Thoracic aorta (tissue), 2 donors: ENCODE measurements at regions not wholly inside any gene's neighbourhood (a gene's known extent, or its start where the extent isn't known, plus 50 kb on each side); places are given as distances from the start of the nearest gene placed in this dataset.

Experiments
- ATAC-seq: fragments of 150-250 bp; one replicate; pipeline ENCODE4 v1.8.0; 2017; ENCODE audit warnings: low read depth; ENCODE audit not compliant: insufficient number of reproducible peaks, low FRiP score
- DNase-seq: peaks from one replicate; pipeline ENCODE4 v3.0.0-alpha.2; 2020; ENCODE audit warnings: low spot score
- H3K27ac ChIP-seq, 2 donors: fragments of 200-600 bp; sonication (generic); 1 replicate in 1 of 2; 2 replicates in 1 of 2; pipeline ENCODE4 v1.5.1; 2016; ENCODE audit warnings: mild to moderate bottlenecking in 2 of 2, moderate library complexity in 2 of 2
- H3K27me3 ChIP-seq: fragments of 200-600 bp; sonication (generic); replicated peaks from 2 replicates; pipeline ENCODE4 v1.6.0; 2016; ENCODE audit warnings: mild to moderate bottlenecking; ENCODE audit not compliant: insufficient read depth
- H3K36me3 ChIP-seq: fragments of 200-600 bp; sonication (generic); one replicate; pipeline ENCODE4 v1.5.1; 2016
- H3K4me1 ChIP-seq, 2 donors: fragments of 200-600 bp; sonication (generic); 1 replicate in 1 of 2; 2 replicates in 1 of 2; pipeline versions ENCODE4 v1.5.1 to v1.6.0; 2016; ENCODE audit warnings: low read depth in 2 of 2, mild to moderate bottlenecking in 1 of 2; ENCODE audit not compliant: control insufficient read depth in 1 of 2
- H3K4me3 ChIP-seq: fragments of 200-600 bp; sonication (generic); 2 replicates; pipeline ENCODE4 v1.5.1; 2016; ENCODE audit warnings: mild to moderate bottlenecking
- H3K9me3 ChIP-seq: fragments of 200-600 bp; sonication (generic); 2 replicates; pipeline ENCODE4 v1.5.1; 2016
- CTCF ChIP-seq: fragments of 200-600 bp; sonication (generic); IDR thresholded peaks from one replicate; pipeline ENCODE4 v1.5.1; 2019; ENCODE audit warnings: antibody characterized with exemption

GRCh38 chr5:43859309-43859708 lies 256.3 kb downstream of the NNT start:
- DNase-seq = no peak
- H3K4me3 ChIP-seq = no peak overlapping the region
- TF ChIP-seq CTCF = no peak
- no peaks in the 10 kb centered on the region for H3K27me3 ChIP-seq
- no peak for ATAC-seq
- H3K9me3 ChIP-seq = no peaks in the 10 kb centered on the region
- H3K27ac ChIP-seq = no peak overlapping the region
- no peaks in the 10 kb centered on the region for H3K36me3 ChIP-seq
- no peaks in the 10 kb centered on the region for H3K4me1 ChIP-seq

GRCh38 chr5:43855452-43855851 lies 252.5 kb downstream of the NNT start:
- Histone ChIP-seq H3K27me3 (no peaks in the 10 kb centered on the region), H3K9me3 (no peaks in the 10 kb centered on the region), H3K4me1 (no peaks in the 10 kb centered on the region), H3K36me3 (no peaks in the 10 kb centered on the region), H3K4me3 (no peak overlapping the region), H3K27ac (no peak overlapping the region)
- ATAC-seq (no peak), DNase-seq (no peak)
- no peak for TF ChIP-seq CTCF

DNA sequence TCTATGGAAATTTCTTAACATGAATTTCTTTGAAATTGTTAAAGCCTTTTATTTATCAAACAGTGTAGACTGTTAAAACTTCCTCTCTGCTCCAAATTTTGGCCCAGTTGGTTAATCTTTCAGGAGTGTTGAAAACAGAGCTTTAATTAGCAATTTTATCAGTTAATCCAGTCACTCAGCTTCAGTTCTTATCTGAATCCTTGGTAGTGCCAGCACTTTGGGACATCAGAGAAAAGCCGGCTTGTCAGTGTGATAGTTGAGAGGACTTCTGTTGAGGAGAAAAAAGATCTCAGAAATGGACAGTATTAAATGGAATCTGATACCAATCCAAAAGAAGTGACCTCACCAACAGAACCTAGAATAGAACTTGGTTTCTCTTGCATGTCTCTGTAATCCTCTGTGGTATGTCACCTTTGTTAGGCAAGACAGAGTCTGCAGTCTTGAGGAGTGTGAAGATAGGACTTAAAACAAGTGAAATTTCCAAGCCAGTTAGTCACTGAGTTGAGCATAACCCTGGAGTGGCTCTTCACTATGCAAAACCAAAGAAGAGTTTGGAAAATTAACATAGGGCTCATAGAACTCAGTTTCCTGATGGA lies 251.8 kb downstream of the NNT start:
- DNase-seq (no peak), ATAC-seq (no peak)
- Histone ChIP-seq H3K27ac (no peak overlapping the region), H3K4me3 (no peak overlapping the region), H3K9me3 (no peaks in the 10 kb centered on the region), H3K36me3 (no peaks in the 10 kb centered on the region), H3K4me1 (no peaks in the 10 kb centered on the region), H3K27me3 (no peaks in the 10 kb centered on the region)
- no peak for TF ChIP-seq CTCF

- Histone ChIP-seq H3K4me3 (no peak overlapping the region), H3K9me3 (no peaks in the 10 kb centered on the region), H3K36me3 (no peaks in the 10 kb centered on the region), H3K27ac (no peak overlapping the region), H3K27me3 (no peaks in the 10 kb centered on the region), H3K4me1 (no peaks in the 10 kb centered on the region)
- TF ChIP-seq CTCF = no peak
- ATAC-seq (no peak), DNase-seq (no peak)
Observed at GRCh38 chr5:43852279-43852678, 249.3 kb downstream of the NNT start.

- no peaks in the 10 kb centered on the region for H3K36me3 ChIP-seq
- no peak overlapping the region for H3K4me3 ChIP-seq
- no peak for DNase-seq
- TF ChIP-seq CTCF = no peak
- H3K9me3 ChIP-seq = no peaks in the 10 kb centered on the region
- ATAC-seq = no peak
- no peaks in the 10 kb centered on the region for H3K4me1 ChIP-seq
- no peaks in the 10 kb centered on the region for H3K27me3 ChIP-seq
- no peak overlapping the region for H3K27ac ChIP-seq
Observed at GRCh38 chr5:43851741-43852140, 248.8 kb downstream of the NNT start.
